Neuronal stem cell (in vitro differentiated cells): ENCODE measurements at regions not wholly inside any gene's neighbourhood (a gene's known extent, or its start where the extent isn't known, plus 50 kb on each side); places are given as distances from the start of the nearest gene placed in this dataset.

Experiments
- DNase-seq: peaks from one replicate; pipeline ENCODE4 v3.0.0-alpha.2; 2013; ENCODE audit warnings: low spot score
- H2AFZ ChIP-seq: one replicate; pipeline ENCODE4 v1.6.1; 2013; ENCODE audit warnings: mild to moderate bottlenecking, low read length, inconsistent platforms
- H2AK5ac ChIP-seq: 2 replicates; pipeline ENCODE4 v1.6.1; 2013; ENCODE audit warnings: low read depth, mild to moderate bottlenecking, inconsistent platforms, low read length, moderate library complexity, mixed read lengths
- H2BK120ac ChIP-seq: 2 replicates; pipeline ENCODE4 v1.6.1; 2013; ENCODE audit warnings: low read depth, mild to moderate bottlenecking, inconsistent platforms, low read length, moderate library complexity, mixed read lengths
- H2BK12ac ChIP-seq: one replicate; pipeline ENCODE4 v1.6.1; 2013; ENCODE audit warnings: low read length, inconsistent platforms
- H2BK15ac ChIP-seq: 2 replicates; pipeline ENCODE4 v1.6.1; 2013; ENCODE audit warnings: mild to moderate bottlenecking, low read length, inconsistent platforms, mixed read lengths
- H2BK5ac ChIP-seq: one replicate; pipeline ENCODE4 v1.6.1; 2013; ENCODE audit warnings: inconsistent platforms, mild to moderate bottlenecking, low read length, moderate library complexity
- H3K14ac ChIP-seq: one replicate; pipeline ENCODE4 v1.6.1; 2013; ENCODE audit warnings: low read length, inconsistent platforms
- H3K18ac ChIP-seq: 2 replicates; pipeline ENCODE4 v1.6.1; 2013; ENCODE audit warnings: low read length, inconsistent platforms
- H3K23ac ChIP-seq: 2 replicates; pipeline ENCODE4 v1.6.1; 2013; ENCODE audit warnings: low read depth, mild to moderate bottlenecking, mixed read lengths, low read length, inconsistent platforms; ENCODE audit not compliant: poor library complexity
- H3K27ac ChIP-seq: replicated peaks from 3 replicates; pipeline ENCODE4 v1.5.1; 2013; ENCODE audit warnings: low read length, inconsistent platforms
- H3K27me3 ChIP-seq, 3 experiments: 2 replicates each; pipeline ENCODE4 v1.6.1; 2013; ENCODE audit warnings: low read length in 3 of 3, mild to moderate bottlenecking in 2 of 3, inconsistent platforms in 1 of 3, low read depth in 1 of 3, mixed read lengths in 1 of 3, moderate library complexity in 1 of 3; ENCODE audit not compliant: control insufficient read depth in 3 of 3, insufficient read depth in 3 of 3
- H3K36me3 ChIP-seq, 2 donors: replicated peaks in 1 of 2; 2 replicates each; pipeline ENCODE4 v1.6.1; 2013; ENCODE audit warnings: low read length in 2 of 2; ENCODE audit not compliant: control insufficient read depth in 2 of 2, insufficient read depth in 2 of 2
- H3K4ac ChIP-seq: 2 replicates; pipeline ENCODE4 v1.6.1; 2013; ENCODE audit warnings: inconsistent platforms, mild to moderate bottlenecking, low read length, moderate library complexity
- H3K4me1 ChIP-seq, 2 donors: 1 replicate in 1 of 2; 2 replicates in 1 of 2; pipeline ENCODE4 v1.6.1; 2013; ENCODE audit warnings: low read length in 2 of 2, low read depth in 1 of 2; ENCODE audit not compliant: control insufficient read depth in 2 of 2, insufficient read depth in 1 of 2
- H3K4me2 ChIP-seq: one replicate; pipeline ENCODE4 v1.6.1; 2013; ENCODE audit warnings: mild to moderate bottlenecking, low read length, inconsistent platforms; ENCODE audit not compliant: insufficient read depth, poor library complexity, severe bottlenecking
- H3K4me3 ChIP-seq, 2 donors: 2 replicates each; pipeline ENCODE4 v1.5.1; 2013; ENCODE audit warnings: low read length in 2 of 2, mild to moderate bottlenecking in 2 of 2, inconsistent platforms in 1 of 2, moderate library complexity in 1 of 2
- H3K79me1 ChIP-seq: one replicate; pipeline ENCODE4 v1.6.1; 2013; ENCODE audit warnings: low read depth, mild to moderate bottlenecking, inconsistent platforms, low read length, moderate library complexity
- H3K9ac ChIP-seq: one replicate; pipeline ENCODE4 v1.6.1; 2013; ENCODE audit warnings: mild to moderate bottlenecking, low read depth, low read length, inconsistent platforms; ENCODE audit not compliant: poor library complexity
- H3K9me3 ChIP-seq, 2 donors: replicated peaks in 1 of 2; 2 replicates each; pipeline versions ENCODE3 to v1.6.1; 2013; ENCODE audit warnings: low read length in 2 of 2, mild to moderate bottlenecking in 2 of 2, inconsistent platforms in 1 of 2, low read depth in 1 of 2, mixed read lengths in 1 of 2, moderate library complexity in 1 of 2; ENCODE audit not compliant: control insufficient read depth in 2 of 2, insufficient read depth in 1 of 2
- H4K8ac ChIP-seq: one replicate; pipeline ENCODE4 v1.6.1; 2013; ENCODE audit warnings: low read depth, mild to moderate bottlenecking, inconsistent platforms, low read length, moderate library complexity
- H4K91ac ChIP-seq: one replicate; pipeline ENCODE4 v1.6.1; 2013; ENCODE audit warnings: low read length, low read depth, mild to moderate bottlenecking, inconsistent platforms; ENCODE audit not compliant: poor library complexity
- WGBS, 2 donors: extraction: QIAGEN DNeasy Blood & Tissue Kit; methylation state at CpG; one replicate each; pipeline ENCODE4 v1.1.7; 2013; ENCODE audit warnings: missing lambda C conversion rate in 2 of 2, mixed read lengths in 1 of 2; ENCODE audit not compliant: insufficient read length in 2 of 2, insufficient replicate concordance in 1 of 2; ENCODE audit errors: extremely low coverage in 2 of 2; 5-methylcytosine and 5-hydroxymethylcytosine counted together

DNA sequence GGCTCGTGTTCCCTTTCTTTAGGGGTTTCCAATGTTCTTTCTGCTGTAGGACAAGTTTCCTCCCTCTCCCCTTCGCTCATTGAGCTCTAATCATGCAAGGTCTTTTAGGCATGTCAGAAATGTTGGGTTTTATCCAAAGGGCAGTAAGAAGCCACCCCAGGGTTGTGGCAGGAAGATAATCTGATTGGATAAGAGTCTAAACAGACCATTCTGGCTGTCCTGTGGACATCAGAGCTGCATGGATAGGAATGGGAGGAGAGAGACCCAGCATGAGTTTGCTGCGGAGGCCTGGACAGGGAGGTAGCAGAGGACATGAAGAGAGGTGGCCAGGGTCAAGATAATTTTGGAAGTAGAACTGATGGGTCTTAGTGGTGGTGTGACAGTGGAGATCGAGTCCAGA is 88.2 kb downstream of the ACKR3 start:
- Histone ChIP-seq H3K27me3 (no peaks in the 10 kb centered on the region), H3K9me3 (peaks cover 0 to 24% of the 10 kb centered on the region in 2 donors), H2BK15ac (no peak overlapping the region), H3K9ac (no peak overlapping the region), H3K36me3 (no peaks in the 10 kb centered on the region), H4K91ac (no peak overlapping the region), H2AFZ (no peak overlapping the region), H3K79me1 (no peaks in the 10 kb centered on the region), H3K18ac (no peak overlapping the region), H3K4ac (no peak overlapping the region), H4K8ac (no peak overlapping the region), H3K4me3 (no peak overlapping the region), H2BK120ac (no peak overlapping the region), H2BK5ac (no peak overlapping the region), H3K27ac (no peak overlapping the region), H3K23ac (no peak overlapping the region), H2AK5ac (no peak overlapping the region), H3K4me1 (peaks cover 10 to 12% of the 10 kb centered on the region in 2 donors), H3K4me2 (no peak overlapping the region), H2BK12ac (no peak overlapping the region), H3K14ac (no peak overlapping the region)
- no peak for DNase-seq
- WGBS, 2 donors, result no CpG with 5 or more reads among the region's 4 CpGs

DNA sequence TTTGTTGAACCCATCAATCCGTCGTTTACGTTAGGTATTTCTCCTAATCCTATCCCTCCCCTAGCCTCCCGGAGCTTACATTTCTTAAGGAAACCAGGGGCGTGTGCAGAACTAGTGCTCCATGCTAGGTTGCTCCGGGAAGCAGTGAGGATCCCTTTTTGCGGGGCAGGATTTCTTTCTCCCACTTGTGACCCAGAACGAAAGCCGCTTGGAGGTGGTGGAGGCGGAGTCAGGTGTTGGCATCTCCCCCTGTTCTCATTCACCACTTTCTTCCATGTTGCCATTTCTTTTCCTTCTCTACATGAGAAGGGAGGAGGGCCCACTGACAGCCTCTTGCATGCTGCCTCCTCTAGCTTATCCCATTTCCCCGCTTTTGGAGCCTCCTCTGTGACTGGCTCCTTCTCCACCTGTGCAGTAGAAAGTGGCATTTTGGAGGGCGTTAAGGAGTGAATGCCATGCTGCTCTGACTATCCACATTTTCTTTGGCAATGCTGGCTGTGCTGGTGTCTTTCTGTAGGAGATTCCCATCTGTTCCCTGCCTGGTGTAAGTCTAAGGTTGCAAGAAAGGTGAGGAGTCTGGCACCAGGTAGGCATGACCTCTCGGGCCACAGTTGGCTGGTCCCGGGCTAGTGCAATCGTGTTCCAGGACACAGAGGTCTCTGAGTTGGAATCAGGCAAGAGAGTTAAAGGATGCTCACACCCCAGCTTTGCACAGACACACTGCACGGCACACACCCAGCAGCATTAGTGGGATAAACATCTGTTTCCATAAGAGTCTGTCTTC is 89.5 kb downstream of the ACKR3 start:
- no peak overlapping the region for H2AFZ ChIP-seq
- no peaks in the 10 kb centered on the region for H3K79me1 ChIP-seq
- H4K91ac ChIP-seq, result no peak overlapping the region
- no peak overlapping the region for H2BK5ac ChIP-seq
- peaks cover 10 to 12% of the 10 kb centered on the region in 2 donors for H3K4me1 ChIP-seq
- H2AK5ac ChIP-seq, result no peak overlapping the region
- no peak overlapping the region for H3K18ac ChIP-seq
- H3K9me3 ChIP-seq, result peaks cover 0 to 24% of the 10 kb centered on the region in 2 donors
- no peak overlapping the region for H3K4ac ChIP-seq
- no peak overlapping the region for H4K8ac ChIP-seq
- H3K9ac ChIP-seq, result no peak overlapping the region
- no peak for DNase-seq
- no CpG with 5 or more reads among the region's 16 CpGs for WGBS, 2 donors
- no peaks in the 10 kb centered on the region for H3K27me3 ChIP-seq
- H2BK120ac ChIP-seq, result no peak overlapping the region
- H3K27ac ChIP-seq, result no peak overlapping the region
- H3K4me2 ChIP-seq, result no peak overlapping the region
- H3K14ac ChIP-seq, result no peak overlapping the region
- no peak overlapping the region for H3K4me3 ChIP-seq
- no peaks in the 10 kb centered on the region for H3K36me3 ChIP-seq
- no peak overlapping the region for H3K23ac ChIP-seq
- no peak overlapping the region for H2BK15ac ChIP-seq
- H2BK12ac ChIP-seq, result no peak overlapping the region

DNA sequence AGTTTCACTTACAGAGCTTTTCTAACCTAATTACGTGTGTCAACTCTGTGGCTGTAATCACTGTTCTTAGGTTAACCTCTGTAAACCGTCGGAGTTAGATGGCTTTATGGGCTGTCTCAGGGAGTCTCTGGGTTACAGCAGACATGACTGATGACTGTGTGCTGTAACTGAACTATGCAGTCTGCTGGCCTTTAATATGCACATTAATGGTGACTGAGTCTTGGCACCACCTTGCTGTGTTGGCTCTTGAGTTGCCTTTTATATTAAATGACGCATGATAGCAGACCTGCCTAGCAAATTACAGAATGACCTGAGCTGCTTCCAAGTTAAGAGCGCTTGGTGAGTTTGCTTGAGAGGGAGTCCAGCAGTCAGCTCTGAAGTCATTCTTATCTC is 90.1 kb downstream of the ACKR3 start:
- no peaks in the 10 kb centered on the region for H3K36me3 ChIP-seq
- no peak overlapping the region for H2AFZ ChIP-seq
- H2BK120ac ChIP-seq, result no peak overlapping the region
- H3K4me2 ChIP-seq, result no peak overlapping the region
- no peak overlapping the region for H2BK12ac ChIP-seq
- WGBS, 2 donors, result no CpG with 5 or more reads among the region's 5 CpGs
- H4K8ac ChIP-seq, result no peak overlapping the region
- peaks cover 10 to 12% of the 10 kb centered on the region in 2 donors for H3K4me1 ChIP-seq
- H3K14ac ChIP-seq, result no peak overlapping the region
- H3K27me3 ChIP-seq, result no peaks in the 10 kb centered on the region
- no peak for DNase-seq
- H3K23ac ChIP-seq, result no peak overlapping the region
- no peak overlapping the region for H2BK15ac ChIP-seq
- no peak overlapping the region for H2AK5ac ChIP-seq
- no peak overlapping the region for H3K27ac ChIP-seq
- no peak overlapping the region for H3K4me3 ChIP-seq
- peaks cover 0 to 20% of the 10 kb centered on the region in 2 donors for H3K9me3 ChIP-seq
- no peak overlapping the region for H3K4ac ChIP-seq
- H2BK5ac ChIP-seq, result no peak overlapping the region
- no peaks in the 10 kb centered on the region for H3K79me1 ChIP-seq
- no peak overlapping the region for H3K9ac ChIP-seq
- H4K91ac ChIP-seq, result no peak overlapping the region
- no peak overlapping the region for H3K18ac ChIP-seq

DNA sequence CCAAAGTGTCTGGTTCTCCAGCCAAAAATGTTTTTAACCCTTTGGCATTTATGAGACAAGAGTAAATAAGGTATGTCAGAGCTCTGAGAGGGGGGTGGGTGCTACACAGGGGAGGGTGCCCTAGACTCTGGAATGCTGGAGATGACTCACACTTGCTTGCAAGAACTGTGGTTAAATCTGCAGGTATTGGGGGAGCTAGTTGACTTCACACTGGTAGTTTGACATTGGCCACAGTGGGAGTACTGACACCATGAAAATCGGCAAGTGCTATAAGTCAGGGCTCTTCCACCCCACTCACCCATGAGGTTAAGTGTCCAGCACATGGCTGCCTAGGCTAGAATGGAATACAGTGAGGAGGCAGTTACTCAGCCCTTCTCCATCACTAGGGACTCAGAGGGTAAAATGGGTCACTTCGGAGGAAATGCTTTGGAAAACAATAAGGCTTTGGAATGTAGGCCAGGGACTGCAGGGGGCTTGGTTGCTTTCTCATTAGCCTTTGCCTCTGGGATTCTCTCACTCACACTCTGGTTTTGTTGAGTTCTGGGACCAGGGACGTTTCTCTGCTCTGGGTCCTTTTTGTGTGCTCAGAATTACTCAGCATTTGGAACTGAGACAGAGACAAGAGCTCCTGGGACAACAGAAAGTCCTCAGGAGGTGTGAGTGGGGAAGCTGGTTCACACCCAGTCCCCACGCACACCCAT is 91.6 kb downstream of the ACKR3 start:
- no CpG with 5 or more reads among the region's 4 CpGs for WGBS, 2 donors
- Histone ChIP-seq H2BK12ac (no peak overlapping the region), H2BK5ac (no peak overlapping the region), H3K9ac (no peak overlapping the region), H3K27ac (peak overlapping the region; percentile 68), H4K8ac (no peak overlapping the region), H3K23ac (no peak overlapping the region), H2AFZ (peak overlapping the region; percentile 66), H3K9me3 (peaks cover 0 to 16% of the 10 kb centered on the region in 2 donors), H3K4me2 (no peak overlapping the region), H2BK120ac (no peak overlapping the region), H2AK5ac (no peak overlapping the region), H3K4ac (no peak overlapping the region), H3K18ac (peak overlapping the region; percentile 15), H3K4me3 (no peak overlapping the region), H2BK15ac (no peak overlapping the region), H3K14ac (no peak overlapping the region), H4K91ac (no peak overlapping the region), H3K4me1 (peaks cover 10 to 12% of the 10 kb centered on the region in 2 donors), H3K79me1 (no peaks in the 10 kb centered on the region), H3K27me3 (no peaks in the 10 kb centered on the region), H3K36me3 (no peaks in the 10 kb centered on the region)
- peak; percentile 23 for DNase-seq
